MM.1S (cell line): ENCODE measurements at regions not wholly inside any gene's neighbourhood (a gene's known extent, or its start where the extent isn't known, plus 50 kb on each side); places are given as distances from the start of the nearest gene placed in this dataset.

Experiments used
- CTCF ChIP-seq: fragments of 300-600 bp; sonication (generic); IDR thresholded peaks from 2 replicates; pipeline ENCODE4 v1.5.1; 2016; ENCODE audit warnings: antibody characterized with exemption, low read length, mixed read lengths
- EZH2 ChIP-seq: fragments of 300-600 bp; sonication (generic); optimal IDR thresholded peaks from 2 replicates; pipeline ENCODE3; 2017; ENCODE audit warnings: low read depth, mild to moderate bottlenecking, antibody characterized with exemption, low read length, mixed read lengths
- EZH2phosphoT487 ChIP-seq: fragments of 300-600 bp; sonication (generic); IDR thresholded peaks from 2 replicates; pipeline ENCODE4 v1.6.1; 2018; ENCODE audit warnings: antibody characterized with exemption, low read length

DNA sequence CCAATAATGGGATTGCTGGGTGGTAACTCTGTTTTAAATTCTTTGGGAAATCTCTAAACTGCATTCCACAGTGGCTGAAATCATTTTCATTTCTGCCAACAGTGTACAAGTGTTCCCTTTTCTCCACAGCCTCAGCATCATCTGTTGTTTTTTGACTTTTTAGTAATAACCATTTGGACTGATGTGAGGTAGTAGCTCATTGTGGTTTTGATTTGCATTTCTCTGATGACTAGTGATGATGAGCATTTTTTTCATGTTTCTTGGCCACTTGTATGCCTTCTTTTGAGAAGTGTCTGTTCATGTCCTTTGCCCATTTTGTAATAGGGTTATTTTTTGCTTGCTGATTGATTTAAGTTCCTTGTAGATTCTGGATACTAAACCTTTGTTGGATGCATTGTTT is 131.9 kb upstream of the B3GALT2 start:
- TF ChIP-seq CTCF (no peak), EZH2phosphoT487 (no peak), EZH2 (no peak)
